A673 (cell line): ENCODE measurements at regions not wholly inside any gene's neighbourhood (a gene's known extent, or its start where the extent isn't known, plus 50 kb on each side); places are given as distances from the start of the nearest gene placed in this dataset.

Experiments used
- CTCF ChIP-seq: fragments of 300-800, 200-600 bp; sonication (generic); conservative IDR thresholded peaks from 2 replicates; pipeline ENCODE4 v1.5.1; 2017; ENCODE audit warnings: low read depth, mild to moderate bottlenecking, antibody characterized with exemption, low read length, moderate library complexity, mixed read lengths
- EZH2 ChIP-seq: fragments of 200-600 bp; sonication (generic); IDR thresholded peaks from 2 replicates; pipeline ENCODE4 v1.6.1; 2017; ENCODE audit warnings: borderline replicate concordance, low read depth, mild to moderate bottlenecking, mixed read lengths, antibody characterized with exemption, low read length; ENCODE audit not compliant: poor library complexity, severe bottlenecking

DNA sequence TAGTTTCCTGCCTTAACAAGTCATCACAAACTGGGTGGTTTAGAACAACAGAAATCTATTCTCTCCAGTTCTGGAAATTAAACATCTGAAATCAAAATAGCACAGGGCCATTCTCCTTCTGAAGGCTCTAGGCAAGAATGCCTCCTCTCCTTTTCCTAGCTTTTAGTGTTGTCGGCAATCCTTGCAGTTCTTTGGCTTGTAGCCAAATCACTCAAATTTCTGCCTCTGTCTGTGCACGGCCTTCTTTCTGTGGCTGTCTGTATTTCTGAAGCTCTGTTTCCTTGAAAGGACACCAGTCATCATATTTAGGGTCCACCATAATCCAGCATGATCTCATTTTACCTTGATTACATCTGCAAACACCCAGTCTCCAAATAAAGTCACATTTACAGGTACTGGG, 795.5 kb downstream of the METTL15 start:
- TF ChIP-seq CTCF (no peak), EZH2 (no peak)
